Occipital lobe (tissue), 1 donor: ENCODE measurements at regions not wholly inside any gene's neighbourhood (a gene's known extent, or its start where the extent isn't known, plus 50 kb on each side); places are given as distances from the start of the nearest gene placed in this dataset.
"Not testable (repeated sequence)": the region's sequence is repeated elsewhere in the genome, so short reads cannot be mapped to it uniquely, and the experiment has no call there.

Experiments
- DNase-seq: peaks from one replicate; lab custom pipeline; 2025; lab: John Stamatoyannopoulos, UW

- DNase-seq: no peak
These were observed 393.2 kb upstream of the CXADR start for GRCh38 chr21:17119466-17120297.

- not testable (repeated sequence) for DNase-seq
These were observed 385.4 kb upstream of the CXADR start for GRCh38 chr21:17127395-17127794.

- no peak for DNase-seq
These were observed 384.7 kb upstream of the CXADR start for GRCh38 chr21:17128132-17128531.

GRCh38 chr21:17139159-17139558 lies 373.7 kb upstream of the CXADR start:
- DNase-seq: not testable (repeated sequence)

GRCh38 chr21:17139696-17140095 lies 373.1 kb upstream of the CXADR start:
- DNase-seq: no peak

- DNase-seq: no peak
These were observed 366.4 kb upstream of the CXADR start for GRCh38 chr21:17146426-17146825.

GRCh38 chr21:17159697-17160096 lies 353.1 kb upstream of the CXADR start:
- DNase-seq: no peak

- DNase-seq: no peak
These were observed 327.2 kb upstream of the CXADR start for GRCh38 chr21:17185674-17186073.

- DNase-seq: no peak
These were observed 322.9 kb upstream of the CXADR start for GRCh38 chr21:17189963-17190362.

GRCh38 chr21:17191346-17191993 lies 321.4 kb upstream of the CXADR start:
- no peak for DNase-seq

GRCh38 chr21:17195351-17195750 lies 317.5 kb upstream of the CXADR start:
- DNase-seq: no peak

GRCh38 chr21:17195976-17196375 lies 316.9 kb upstream of the CXADR start:
- no peak for DNase-seq

- DNase-seq: no peak
These were observed 316.2 kb upstream of the CXADR start for GRCh38 chr21:17196623-17197022.

GRCh38 chr21:17197996-17198395 lies 314.8 kb upstream of the CXADR start:
- no peak for DNase-seq

- DNase-seq: no peak
These were observed 312.6 kb upstream of the CXADR start for GRCh38 chr21:17200250-17200649.

- no peak for DNase-seq
These were observed 311.0 kb upstream of the CXADR start for GRCh38 chr21:17201741-17202260.

GRCh38 chr21:17214801-17215200 lies 298.0 kb upstream of the CXADR start:
- no peak for DNase-seq

GRCh38 chr21:17219050-17219449 lies 293.8 kb upstream of the CXADR start:
- DNase-seq: not testable (repeated sequence)

- DNase-seq: no peak
These were observed 281.7 kb upstream of the CXADR start for GRCh38 chr21:17231124-17231523.

- peak; percentile 25 for DNase-seq
These were observed 281.1 kb upstream of the CXADR start for GRCh38 chr21:17231771-17232170.

- no peak for DNase-seq
These were observed 274.4 kb upstream of the CXADR start for GRCh38 chr21:17238468-17238867.

- DNase-seq: no peak
These were observed 262.0 kb upstream of the CXADR start for GRCh38 chr21:17250778-17251241.

- no peak for DNase-seq
These were observed 255.1 kb upstream of the CXADR start for GRCh38 chr21:17257784-17258183.
